GM21367 (cell line): ENCODE measurements at regions not wholly inside any gene's neighbourhood (a gene's known extent, or its start where the extent isn't known, plus 50 kb on each side); places are given as distances from the start of the nearest gene placed in this dataset.

Experiments
- ATAC-seq: cut with Tn5 transposase; IDR thresholded peaks from one replicate; pipeline ENCODE4 v1.9.1; 2021; ENCODE audit not compliant: unreplicated experiment

GRCh38 chr3:102141928-102142239 lies 292.6 kb downstream of the NFKBIZ start:
- ATAC-seq, result no peak

GRCh38 chr3:102142379-102143060 lies 292.3 kb upstream of the ZPLD1 start:
- no peak for ATAC-seq

- no peak for ATAC-seq
Measured at GRCh38 chr3:102143536-102143935, 291.3 kb upstream of the ZPLD1 start.

GRCh38 chr3:102144063-102144462 lies 290.8 kb upstream of the ZPLD1 start:
- no peak for ATAC-seq

- no peak for ATAC-seq
Measured at GRCh38 chr3:102148598-102149337, 286.0 kb upstream of the ZPLD1 start.

GRCh38 chr3:102151935-102152334 lies 282.9 kb upstream of the ZPLD1 start:
- no peak for ATAC-seq

GRCh38 chr3:102156426-102156825 lies 278.4 kb upstream of the ZPLD1 start:
- no peak for ATAC-seq

GRCh38 chr3:102158080-102158740 lies 276.6 kb upstream of the ZPLD1 start:
- no peak for ATAC-seq

GRCh38 chr3:102159810-102160451 lies 274.9 kb upstream of the ZPLD1 start:
- ATAC-seq, result peak; percentile 61

GRCh38 chr3:102161384-102162006 lies 273.3 kb upstream of the ZPLD1 start:
- no peak for ATAC-seq

GRCh38 chr3:102162251-102162650 lies 272.6 kb upstream of the ZPLD1 start:
- no peak for ATAC-seq

- no peak for ATAC-seq
Measured at GRCh38 chr3:102163039-102163817, 271.6 kb upstream of the ZPLD1 start.

- ATAC-seq, result no peak
Measured at GRCh38 chr3:102163818-102164154, 271.0 kb upstream of the ZPLD1 start.

GRCh38 chr3:102165367-102165766 lies 269.4 kb upstream of the ZPLD1 start:
- ATAC-seq, result no peak

- no peak for ATAC-seq
Measured at GRCh38 chr3:102169915-102170479, 264.8 kb upstream of the ZPLD1 start.

GRCh38 chr3:102170545-102170944 lies 264.3 kb upstream of the ZPLD1 start:
- ATAC-seq, result no peak

GRCh38 chr3:102174312-102174712 lies 260.5 kb upstream of the ZPLD1 start:
- no peak for ATAC-seq

- no peak for ATAC-seq
Measured at GRCh38 chr3:102174832-102175374, 259.9 kb upstream of the ZPLD1 start.

- no peak for ATAC-seq
Measured at GRCh38 chr3:102176333-102177050, 258.3 kb upstream of the ZPLD1 start.
